ENCODE measurements at regions not wholly inside any gene's neighbourhood (a gene's known extent, or its start where the extent isn't known, plus 50 kb on each side); places are given as distances from the start of the nearest gene placed in this dataset.
"Not testable (repeated sequence)": the region's sequence is repeated elsewhere in the genome, so short reads cannot be mapped to it uniquely, and the experiment has no call there.

DNA sequence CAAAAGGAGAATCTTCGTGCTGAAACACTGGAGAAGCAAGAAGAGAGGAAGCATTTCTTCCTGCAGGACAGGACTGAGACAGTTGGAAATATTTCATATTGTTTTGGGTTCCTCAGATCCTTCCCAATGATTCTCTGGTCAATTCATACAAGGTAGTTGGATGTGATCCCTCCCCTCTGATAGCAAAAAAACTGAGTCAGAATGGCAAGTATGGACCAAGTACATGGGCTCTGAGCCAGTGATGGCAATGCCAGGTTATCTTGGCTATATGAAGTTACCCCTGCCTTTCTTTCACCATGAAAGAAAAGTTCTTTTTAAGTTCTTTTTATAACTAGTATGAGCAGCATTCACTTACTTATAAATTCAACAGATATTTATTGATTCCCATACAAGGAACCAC, 124.4 kb upstream of the PTPRZ1 start:
- Histone ChIP-seq H3K9me3 (ENCODE audit: control insufficient read depth in 2 of 2, insufficient read depth in 1 of 2, low read depth in 1 of 2, low read length in 1 of 2) (no peaks in the 10 kb centered on the region), H3K4me3 (ENCODE audit: low read depth in 1 of 2, low read length in 2 of 2) (no peak overlapping the region), H3K4me1 (ENCODE audit: control insufficient read depth in 2 of 2, insufficient read depth in 2 of 2, low read length in 1 of 2) (no peaks in the 10 kb centered on the region), H3K36me3 (ENCODE audit: control insufficient read depth in 2 of 2, insufficient read depth in 2 of 2, low read length in 1 of 2) (no peaks in the 10 kb centered on the region), H3K27me3 (ENCODE audit: control insufficient read depth in 1 of 2, insufficient read depth in 2 of 2, low read length in 2 of 2) (no peaks in the 10 kb centered on the region), H3K27ac (ENCODE audit: low read depth in 2 of 2, low read length in 1 of 2) (no peak overlapping the region)
- 27 to 44% methylated on average over 1 of the region's 1 CpG for WGBS, 2 donors

DNA sequence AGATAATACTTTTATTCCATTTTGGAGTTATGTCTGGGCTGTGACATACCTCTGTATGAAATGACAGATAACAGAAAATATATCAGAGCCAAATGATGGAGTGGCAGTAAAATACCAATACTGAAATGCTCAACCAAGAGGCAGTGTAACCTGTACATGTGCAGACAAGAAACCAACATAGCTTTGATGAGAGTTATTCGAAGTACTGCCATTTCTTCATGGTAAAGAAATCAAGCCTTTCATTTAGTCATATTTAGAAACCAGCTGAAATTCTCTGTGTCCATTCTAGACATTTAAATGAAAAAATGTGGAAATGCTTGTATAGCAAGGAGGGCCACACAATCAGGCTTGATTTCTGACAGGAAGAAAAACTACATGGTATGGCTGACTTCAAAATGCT, 127.1 kb upstream of the PTPRZ1 start:
- Histone ChIP-seq H3K36me3 (ENCODE audit: control insufficient read depth in 2 of 2, insufficient read depth in 2 of 2, low read length in 1 of 2) (no peaks in the 10 kb centered on the region), H3K4me1 (ENCODE audit: control insufficient read depth in 2 of 2, insufficient read depth in 2 of 2, low read length in 1 of 2) (no peaks in the 10 kb centered on the region), H3K27ac (ENCODE audit: low read depth in 2 of 2, low read length in 1 of 2) (no peak overlapping the region), H3K9me3 (ENCODE audit: control insufficient read depth in 2 of 2, insufficient read depth in 1 of 2, low read depth in 1 of 2, low read length in 1 of 2) (no peaks in the 10 kb centered on the region), H3K4me3 (ENCODE audit: low read depth in 1 of 2, low read length in 2 of 2) (no peak overlapping the region), H3K27me3 (ENCODE audit: control insufficient read depth in 1 of 2, insufficient read depth in 2 of 2, low read length in 2 of 2) (no peaks in the 10 kb centered on the region)
- WGBS, 2 donors = 53 to 78% methylated on average over 1 of the region's 1 CpG

DNA sequence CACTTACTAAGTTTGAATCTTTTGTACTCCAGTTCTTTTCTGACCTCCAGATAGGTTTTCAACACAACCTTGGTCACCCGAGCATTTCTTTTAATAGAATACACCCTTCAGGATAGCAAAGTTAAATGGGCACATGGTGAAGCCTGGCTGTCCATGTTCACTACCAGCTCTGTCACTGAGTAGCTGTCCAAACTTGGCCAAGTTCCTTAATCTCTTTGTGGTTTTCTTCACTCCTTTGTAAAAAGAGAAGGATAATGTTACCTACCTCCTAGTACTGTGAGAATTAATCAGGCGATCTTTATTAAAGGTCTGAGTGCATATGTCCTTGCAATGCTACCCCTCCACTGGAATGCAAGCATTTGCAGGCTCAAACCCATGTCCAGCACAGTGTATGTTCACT, 128.1 kb upstream of the PTPRZ1 start:
- WGBS, 2 donors = 49 to 58% methylated on average over 2 of the region's 2 CpGs
- peak overlapping the region; percentile 65 to 83 for H3K27ac ChIP-seq (ENCODE audit: low read depth in 2 of 2, low read length in 1 of 2)

DNA sequence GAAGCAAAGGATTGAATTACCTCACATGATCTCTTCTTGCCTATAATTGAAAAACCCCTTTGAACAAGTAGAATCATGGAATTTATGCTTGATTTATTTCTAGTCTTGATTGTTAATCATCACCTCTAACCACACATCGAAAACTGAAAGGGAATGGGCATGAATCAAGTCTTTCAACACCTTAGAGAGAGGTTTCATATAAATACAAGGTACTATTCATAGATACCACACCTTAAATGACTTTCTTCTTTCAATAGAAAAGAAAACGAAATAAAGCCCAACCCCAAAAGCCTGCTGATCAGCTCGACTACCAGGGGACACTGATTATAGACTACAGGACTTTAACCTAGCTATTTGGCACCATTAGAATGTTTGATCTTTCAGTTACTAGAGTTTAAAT, 128.6 kb upstream of the PTPRZ1 start:
- Histone ChIP-seq H3K9me3 (ENCODE audit: control insufficient read depth in 2 of 2, insufficient read depth in 1 of 2, low read depth in 1 of 2, low read length in 1 of 2) (no peaks in the 10 kb centered on the region), H3K4me1 (ENCODE audit: control insufficient read depth in 2 of 2, insufficient read depth in 2 of 2, low read length in 1 of 2) (no peaks in the 10 kb centered on the region), H3K27ac (ENCODE audit: low read depth in 2 of 2, low read length in 1 of 2) (peak overlapping the region in 1 of 2 donors; percentile 83), H3K4me3 (ENCODE audit: low read depth in 1 of 2, low read length in 2 of 2) (no peak overlapping the region), H3K36me3 (ENCODE audit: control insufficient read depth in 2 of 2, insufficient read depth in 2 of 2, low read length in 1 of 2) (no peaks in the 10 kb centered on the region), H3K27me3 (ENCODE audit: control insufficient read depth in 1 of 2, insufficient read depth in 2 of 2, low read length in 2 of 2) (no peaks in the 10 kb centered on the region)
- WGBS, 2 donors = 33 to 45% methylated on average over 3 of the region's 3 CpGs

More for the DNA sequence above, 128.1 kb upstream of the PTPRZ1 start:
- no peaks in the 10 kb centered on the region for H3K36me3 ChIP-seq (ENCODE audit: control insufficient read depth in 2 of 2, insufficient read depth in 2 of 2, low read length in 1 of 2)
- no peaks in the 10 kb centered on the region for H3K9me3 ChIP-seq (ENCODE audit: control insufficient read depth in 2 of 2, insufficient read depth in 1 of 2, low read depth in 1 of 2, low read length in 1 of 2)
- H3K4me1 ChIP-seq (ENCODE audit: control insufficient read depth in 2 of 2, insufficient read depth in 2 of 2, low read length in 1 of 2) = no peaks in the 10 kb centered on the region
- no peaks in the 10 kb centered on the region for H3K27me3 ChIP-seq (ENCODE audit: control insufficient read depth in 1 of 2, insufficient read depth in 2 of 2, low read length in 2 of 2)
- H3K4me3 ChIP-seq (ENCODE audit: low read depth in 1 of 2, low read length in 2 of 2) = no peak overlapping the region

DNA sequence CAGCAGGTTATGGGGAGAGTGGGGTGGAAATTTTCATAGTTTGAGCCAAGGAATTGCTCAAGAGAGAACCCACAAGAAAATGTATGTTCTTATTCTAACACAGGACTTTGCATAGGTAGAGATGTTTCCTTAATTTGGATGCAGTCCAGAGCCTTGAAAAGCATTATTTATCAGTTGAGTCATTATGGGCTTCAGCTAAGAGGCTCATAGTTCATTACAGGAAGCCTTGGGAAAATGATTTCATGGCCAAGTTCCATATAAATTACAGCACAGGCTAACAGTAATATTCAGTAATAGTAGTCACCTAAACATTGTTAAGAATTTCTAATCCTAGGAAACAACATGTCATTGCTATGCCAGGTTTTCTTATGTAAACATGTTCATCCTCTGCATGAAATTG, 131.1 kb upstream of the PTPRZ1 start:
- H3K36me3 ChIP-seq (ENCODE audit: control insufficient read depth in 2 of 2, insufficient read depth in 2 of 2, low read length in 1 of 2) = no peaks in the 10 kb centered on the region
- no peak overlapping the region for H3K27ac ChIP-seq (ENCODE audit: low read depth in 2 of 2, low read length in 1 of 2)
- no peaks in the 10 kb centered on the region for H3K9me3 ChIP-seq (ENCODE audit: control insufficient read depth in 2 of 2, insufficient read depth in 1 of 2, low read depth in 1 of 2, low read length in 1 of 2)
- H3K27me3 ChIP-seq (ENCODE audit: control insufficient read depth in 1 of 2, insufficient read depth in 2 of 2, low read length in 2 of 2) = no peaks in the 10 kb centered on the region
- H3K4me3 ChIP-seq (ENCODE audit: low read depth in 1 of 2, low read length in 2 of 2) = no peak overlapping the region
- no peaks in the 10 kb centered on the region for H3K4me1 ChIP-seq (ENCODE audit: control insufficient read depth in 2 of 2, insufficient read depth in 2 of 2, low read length in 1 of 2)

DNA sequence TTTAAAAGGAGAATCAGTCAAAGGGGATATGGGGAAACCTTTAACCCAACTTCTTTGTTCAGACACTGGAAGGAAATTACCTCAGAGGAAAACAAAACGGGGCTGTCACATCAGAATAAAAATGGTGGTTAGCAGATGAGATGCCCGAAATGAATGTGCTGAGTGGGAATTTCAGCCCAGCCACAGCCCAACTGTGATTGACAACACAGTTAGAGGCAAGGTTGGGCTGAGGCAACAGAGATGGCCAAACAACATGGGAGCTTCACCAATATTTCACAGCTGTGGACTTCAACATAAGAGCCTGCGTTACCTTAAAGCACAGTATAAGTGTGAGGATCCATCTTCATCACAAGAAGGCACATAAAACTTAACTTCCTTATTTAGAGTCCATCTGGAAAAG, 133.5 kb upstream of the PTPRZ1 start:
- no peaks in the 10 kb centered on the region for H3K9me3 ChIP-seq (ENCODE audit: control insufficient read depth in 2 of 2, insufficient read depth in 1 of 2, low read depth in 1 of 2, low read length in 1 of 2)
- no peaks in the 10 kb centered on the region for H3K4me1 ChIP-seq (ENCODE audit: control insufficient read depth in 2 of 2, insufficient read depth in 2 of 2, low read length in 1 of 2)

DNA sequence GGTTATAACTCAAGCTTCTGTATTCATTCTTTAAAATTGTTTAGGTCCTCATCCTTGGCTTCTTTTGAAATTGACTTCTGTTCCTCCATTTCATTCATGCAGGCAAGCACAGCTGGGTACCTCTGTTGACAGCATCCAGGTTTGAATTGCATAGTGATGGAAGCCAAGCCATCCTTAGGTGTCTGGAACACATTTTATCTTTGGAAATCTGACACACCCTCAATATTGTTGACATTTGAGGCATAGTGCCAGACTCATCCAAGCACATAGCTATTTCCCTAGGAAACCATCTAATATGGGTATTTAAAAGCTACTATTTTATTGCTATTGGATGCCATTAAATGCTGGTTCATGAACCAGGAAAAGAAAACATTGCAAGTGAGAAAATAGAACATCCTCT, 142.1 kb upstream of the PTPRZ1 start:
- no peaks in the 10 kb centered on the region for H3K9me3 ChIP-seq (ENCODE audit: control insufficient read depth in 2 of 2, insufficient read depth in 1 of 2, low read depth in 1 of 2, low read length in 1 of 2)
- no peaks in the 10 kb centered on the region for H3K4me1 ChIP-seq (ENCODE audit: control insufficient read depth in 2 of 2, insufficient read depth in 2 of 2, low read length in 1 of 2)
- H3K27me3 ChIP-seq (ENCODE audit: control insufficient read depth in 1 of 2, insufficient read depth in 2 of 2, low read length in 2 of 2) = no peaks in the 10 kb centered on the region
- H3K4me3 ChIP-seq (ENCODE audit: low read depth in 1 of 2, low read length in 2 of 2) = no peak overlapping the region
- no peaks in the 10 kb centered on the region for H3K36me3 ChIP-seq (ENCODE audit: control insufficient read depth in 2 of 2, insufficient read depth in 2 of 2, low read length in 1 of 2)
- no peak overlapping the region for H3K27ac ChIP-seq (ENCODE audit: low read depth in 2 of 2, low read length in 1 of 2)

More for the DNA sequence above, 133.5 kb upstream of the PTPRZ1 start:
- 62 to 66% methylated on average over 3 of the region's 3 CpGs for WGBS, 2 donors
- Histone ChIP-seq H3K36me3 (ENCODE audit: control insufficient read depth in 2 of 2, insufficient read depth in 2 of 2, low read length in 1 of 2) (no peaks in the 10 kb centered on the region), H3K4me3 (ENCODE audit: low read depth in 1 of 2, low read length in 2 of 2) (no peak overlapping the region), H3K27ac (ENCODE audit: low read depth in 2 of 2, low read length in 1 of 2) (no peak overlapping the region), H3K27me3 (ENCODE audit: control insufficient read depth in 1 of 2, insufficient read depth in 2 of 2, low read length in 2 of 2) (no peaks in the 10 kb centered on the region)

DNA sequence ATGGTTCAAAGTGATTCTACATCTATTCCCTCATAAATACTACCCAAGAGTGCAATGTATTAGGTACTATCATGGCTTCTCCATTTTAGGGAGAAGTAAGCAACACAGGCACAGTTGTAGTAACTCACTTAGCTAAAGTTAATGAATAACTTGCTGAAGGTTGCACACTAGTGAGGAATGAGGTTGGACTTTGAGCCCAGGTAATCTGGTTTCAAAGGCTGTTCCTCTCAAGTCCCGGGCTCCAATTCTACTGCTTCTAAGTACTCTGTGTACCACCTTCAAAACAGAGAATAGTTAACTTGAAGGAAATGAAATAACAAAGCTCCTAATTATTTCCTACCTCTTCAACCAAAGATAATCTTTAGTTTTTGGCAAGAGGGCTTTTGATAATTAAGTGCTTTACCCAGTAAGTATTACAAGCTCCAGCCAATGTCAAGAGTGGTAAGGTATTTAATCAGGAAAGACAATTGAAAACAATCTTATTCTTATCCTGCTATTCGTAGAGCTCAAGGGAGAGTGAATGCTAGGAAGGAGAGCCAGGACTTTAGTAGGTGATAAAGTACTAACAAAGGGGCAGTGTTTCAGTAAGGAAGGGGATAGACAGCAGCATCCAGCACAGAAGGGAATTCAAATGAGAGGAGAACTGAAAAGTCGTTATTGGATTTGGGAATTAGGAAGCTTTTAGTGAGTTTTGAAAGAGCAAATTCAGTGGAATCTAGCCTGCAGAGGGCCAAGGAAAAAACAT, 158.2 kb upstream of the PTPRZ1 start:
- whole genome bisulfite sequencing, 2 donors = 35 to 59% methylated on average over 3 of the region's 3 CpGs
- Histone ChIP-seq H3K9me3 (ENCODE audit: control insufficient read depth in 2 of 2, insufficient read depth in 1 of 2, low read depth in 1 of 2, low read length in 1 of 2) (no peaks in the 10 kb centered on the region), H3K4me3 (ENCODE audit: low read depth in 1 of 2, low read length in 2 of 2) (no peak overlapping the region), H3K4me1 (ENCODE audit: control insufficient read depth in 2 of 2, insufficient read depth in 2 of 2, low read length in 1 of 2) (no peaks in the 10 kb centered on the region), H3K36me3 (ENCODE audit: control insufficient read depth in 2 of 2, insufficient read depth in 2 of 2, low read length in 1 of 2) (no peaks in the 10 kb centered on the region), H3K27ac (ENCODE audit: low read depth in 2 of 2, low read length in 1 of 2) (no peak overlapping the region), H3K27me3 (ENCODE audit: control insufficient read depth in 1 of 2, insufficient read depth in 2 of 2, low read length in 2 of 2) (no peaks in the 10 kb centered on the region)

DNA sequence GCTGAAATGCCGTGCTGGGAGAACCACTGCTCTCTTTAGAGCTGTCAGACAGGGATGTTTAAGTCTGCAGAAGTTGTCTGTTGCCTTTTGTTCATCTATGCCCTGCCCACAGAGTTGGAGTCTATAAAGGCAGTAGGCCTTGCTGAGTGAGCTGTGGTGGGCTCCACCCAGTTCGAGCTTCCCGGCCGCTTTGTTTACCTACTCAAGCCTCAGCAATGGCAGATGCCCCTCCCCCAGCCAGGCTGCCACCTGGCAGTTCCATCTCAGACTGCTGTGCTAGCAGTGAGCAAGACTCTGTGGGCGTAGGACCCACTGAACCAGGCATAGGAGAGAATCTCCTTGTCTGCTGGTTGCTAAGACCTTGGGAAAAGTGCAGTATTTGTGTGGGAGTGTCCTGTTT, 160.0 kb upstream of the PTPRZ1 start:
- not testable (repeated sequence) for H3K27ac ChIP-seq (ENCODE audit: low read depth in 2 of 2, low read length in 1 of 2); H3K9me3 ChIP-seq (ENCODE audit: control insufficient read depth in 2 of 2, insufficient read depth in 1 of 2, low read depth in 1 of 2, low read length in 1 of 2); H3K4me1 ChIP-seq (ENCODE audit: control insufficient read depth in 2 of 2, insufficient read depth in 2 of 2, low read length in 1 of 2); H3K36me3 ChIP-seq (ENCODE audit: control insufficient read depth in 2 of 2, insufficient read depth in 2 of 2, low read length in 1 of 2); H3K27me3 ChIP-seq (ENCODE audit: control insufficient read depth in 1 of 2, insufficient read depth in 2 of 2, low read length in 2 of 2); H3K4me3 ChIP-seq (ENCODE audit: low read depth in 1 of 2, low read length in 2 of 2)
- 41 to 56% methylated on average over 5 of the region's 5 CpGs for WGBS, 2 donors

DNA sequence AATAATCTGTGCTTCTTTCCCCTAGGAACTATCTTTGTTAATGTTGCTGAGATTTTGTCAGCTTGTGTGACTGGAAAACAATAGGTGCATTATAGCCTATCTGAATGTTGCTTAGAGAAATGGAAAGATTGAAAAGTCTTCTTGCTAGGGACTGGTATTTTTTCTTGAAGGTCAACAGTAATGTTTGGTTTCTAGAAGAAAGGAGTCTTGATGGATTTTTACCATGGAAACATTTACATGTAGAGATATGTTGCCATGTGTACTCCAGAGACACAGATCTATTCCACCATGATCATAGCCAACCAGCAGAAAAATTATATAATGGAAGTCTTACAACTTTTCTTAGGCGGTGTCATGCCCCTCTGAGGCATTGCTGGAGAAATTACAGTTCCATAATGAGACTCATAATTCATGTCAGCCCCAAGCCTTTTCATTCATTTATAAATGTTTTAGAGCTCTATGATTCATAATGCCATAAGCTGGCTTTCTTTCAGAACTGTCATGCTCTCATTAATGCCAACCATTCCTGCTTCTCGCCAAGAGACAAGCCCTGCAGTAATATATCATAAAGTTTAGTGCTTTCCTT, 175.1 kb upstream of the PTPRZ1 start:
- Histone ChIP-seq H3K27me3 (ENCODE audit: control insufficient read depth in 1 of 2, insufficient read depth in 2 of 2, low read length in 2 of 2) (no peaks in the 10 kb centered on the region), H3K36me3 (ENCODE audit: control insufficient read depth in 2 of 2, insufficient read depth in 2 of 2, low read length in 1 of 2) (no peaks in the 10 kb centered on the region), H3K27ac (ENCODE audit: low read depth in 2 of 2, low read length in 1 of 2) (no peak overlapping the region), H3K9me3 (ENCODE audit: control insufficient read depth in 2 of 2, insufficient read depth in 1 of 2, low read depth in 1 of 2, low read length in 1 of 2) (no peaks in the 10 kb centered on the region), H3K4me3 (ENCODE audit: low read depth in 1 of 2, low read length in 2 of 2) (no peak overlapping the region), H3K4me1 (ENCODE audit: control insufficient read depth in 2 of 2, insufficient read depth in 2 of 2, low read length in 1 of 2) (no peaks in the 10 kb centered on the region)
- 41 to 57% methylated on average over 2 of the region's 2 CpGs for WGBS, 2 donors

Measured in esophagus (tissue), 2 donors.